Activated CD4-positive, alpha-beta T cell treated with anti-CD3 and anti-CD28 coated beads, Interleukin-2, amount 50 U/mL, for 48 hours (primary cell): ENCODE measurements at regions not wholly inside any gene's neighbourhood (a gene's known extent, or its start where the extent isn't known, plus 50 kb on each side); places are given as distances from the start of the nearest gene placed in this dataset.
"Not testable (repeated sequence)": the region's sequence is repeated elsewhere in the genome, so short reads cannot be mapped to it uniquely, and the experiment has no call there.

Experiments used
- DNase-seq, 2 experiments: peaks; one replicate each; pipeline ENCODE4 v3.0.0-alpha.2; 2020

DNA sequence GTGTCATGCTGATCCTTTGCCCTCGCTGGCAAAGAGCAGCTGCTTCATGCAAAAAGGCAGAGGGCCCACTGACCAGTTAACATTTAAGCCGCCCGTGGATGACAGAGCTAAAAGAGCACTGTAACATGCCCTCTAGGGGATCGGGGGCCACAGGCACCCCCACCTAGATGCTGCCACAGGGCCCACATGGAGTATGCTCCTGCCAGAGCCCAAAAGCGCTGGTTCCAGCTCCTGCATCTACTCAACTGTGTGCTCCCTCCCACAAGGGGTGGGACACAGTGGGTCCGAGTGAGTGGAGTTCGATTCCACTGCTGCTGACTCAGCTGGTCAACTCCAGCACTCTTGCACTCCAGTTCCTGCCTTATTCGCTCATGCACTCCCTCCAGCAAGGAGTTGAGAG, 199.8 kb upstream of the CNTNAP2 start:
- DNase-seq = no peak

DNA sequence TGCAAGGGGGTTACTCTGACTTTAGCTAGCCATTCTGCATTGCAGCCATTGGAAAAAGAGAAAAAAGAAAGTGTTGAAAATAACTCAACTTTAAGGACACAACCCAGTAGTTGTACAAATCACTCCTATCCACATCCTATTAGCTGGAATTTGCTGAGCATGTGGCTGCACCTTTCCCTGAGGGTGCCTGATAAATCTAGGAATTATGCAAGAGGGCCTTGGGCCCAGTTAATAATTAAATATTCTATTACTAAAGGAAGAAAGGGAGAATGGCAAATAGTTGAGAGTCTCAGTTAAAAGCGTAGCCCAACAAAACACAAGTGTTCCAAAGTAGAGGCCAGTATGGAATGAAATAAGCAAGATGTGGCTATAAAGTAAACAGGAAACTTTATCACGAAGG, 200.9 kb upstream of the CNTNAP2 start:
- DNase-seq = no peak

DNA sequence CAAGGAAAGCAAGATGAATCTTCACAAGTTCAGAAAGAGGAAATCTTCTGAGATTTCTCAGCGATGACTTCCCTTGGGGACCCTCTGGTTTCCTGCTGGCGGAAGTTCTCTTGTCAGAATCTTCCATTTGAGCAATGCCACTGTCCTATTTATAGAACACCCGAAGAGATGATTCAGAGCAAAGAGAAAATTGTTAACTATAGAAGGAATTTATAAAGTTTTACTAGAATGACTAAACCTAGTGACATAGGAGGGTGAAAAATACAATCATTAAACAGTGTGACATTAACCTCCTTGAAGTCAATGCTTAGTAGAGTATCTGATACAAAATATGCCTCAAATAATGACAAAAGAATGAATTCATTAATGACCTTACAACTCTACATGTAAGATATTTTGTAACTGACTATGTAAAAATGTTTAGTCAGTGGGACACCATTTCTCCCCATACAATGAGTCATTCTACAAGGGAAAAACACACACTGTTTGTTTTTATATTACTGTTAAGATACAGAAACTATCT, 206.5 kb upstream of the CNTNAP2 start:
- no peak for DNase-seq

DNA sequence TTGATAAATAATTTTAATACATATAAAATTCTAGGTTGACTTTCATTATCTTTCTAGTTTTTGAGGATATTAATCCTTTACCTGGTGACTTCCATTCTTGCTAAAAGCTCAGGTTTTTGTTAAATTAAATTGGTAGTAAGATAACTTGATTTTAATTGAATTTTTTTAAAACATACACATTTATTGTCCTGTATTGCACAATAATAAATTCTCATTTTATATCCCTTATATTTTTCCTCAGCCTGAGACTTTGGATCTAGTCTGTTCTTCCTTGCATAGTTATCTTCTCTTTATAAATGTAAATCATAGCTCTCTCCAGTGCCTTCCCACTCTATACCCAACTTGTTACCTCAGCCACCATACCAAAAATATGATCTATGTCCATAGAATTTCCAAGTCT, 212.9 kb upstream of the CNTNAP2 start:
- DNase-seq = no peak

- DNase-seq = no peak
These were observed 214.5 kb upstream of the CNTNAP2 start for GRCh38 chr7:145902123-145902522.

- no peak for DNase-seq
These were observed 216.7 kb upstream of the CNTNAP2 start for GRCh38 chr7:145899938-145900337.

DNA sequence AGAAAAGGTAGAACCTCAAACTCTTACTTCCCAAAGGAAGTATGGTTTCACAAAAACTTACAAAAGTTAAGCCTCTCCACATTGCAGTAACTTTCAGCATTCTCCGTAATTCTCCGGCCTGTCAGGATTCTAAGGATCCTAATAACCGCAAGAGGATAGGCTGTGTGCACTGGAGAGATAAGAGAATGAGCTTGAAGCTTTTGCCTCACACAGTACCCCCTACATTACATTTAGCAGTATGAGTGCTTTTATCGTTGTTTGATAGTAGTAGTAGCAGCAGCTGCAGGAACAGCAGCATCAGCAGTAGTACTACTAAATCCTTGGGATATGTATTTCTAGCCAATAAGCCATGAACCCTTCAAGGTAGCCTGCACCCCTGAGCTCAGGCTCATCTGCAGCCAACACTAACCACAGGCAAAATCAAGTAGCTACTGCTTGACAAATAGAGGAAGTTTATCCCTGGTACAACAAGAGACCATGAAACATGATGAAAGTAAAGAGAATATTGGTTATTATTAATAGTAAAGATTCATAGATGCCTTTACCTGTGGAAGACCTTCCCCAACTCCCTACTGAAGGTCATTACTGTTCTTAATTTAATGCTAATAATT, 222.6 kb upstream of the CNTNAP2 start:
- DNase-seq = no peak

DNA sequence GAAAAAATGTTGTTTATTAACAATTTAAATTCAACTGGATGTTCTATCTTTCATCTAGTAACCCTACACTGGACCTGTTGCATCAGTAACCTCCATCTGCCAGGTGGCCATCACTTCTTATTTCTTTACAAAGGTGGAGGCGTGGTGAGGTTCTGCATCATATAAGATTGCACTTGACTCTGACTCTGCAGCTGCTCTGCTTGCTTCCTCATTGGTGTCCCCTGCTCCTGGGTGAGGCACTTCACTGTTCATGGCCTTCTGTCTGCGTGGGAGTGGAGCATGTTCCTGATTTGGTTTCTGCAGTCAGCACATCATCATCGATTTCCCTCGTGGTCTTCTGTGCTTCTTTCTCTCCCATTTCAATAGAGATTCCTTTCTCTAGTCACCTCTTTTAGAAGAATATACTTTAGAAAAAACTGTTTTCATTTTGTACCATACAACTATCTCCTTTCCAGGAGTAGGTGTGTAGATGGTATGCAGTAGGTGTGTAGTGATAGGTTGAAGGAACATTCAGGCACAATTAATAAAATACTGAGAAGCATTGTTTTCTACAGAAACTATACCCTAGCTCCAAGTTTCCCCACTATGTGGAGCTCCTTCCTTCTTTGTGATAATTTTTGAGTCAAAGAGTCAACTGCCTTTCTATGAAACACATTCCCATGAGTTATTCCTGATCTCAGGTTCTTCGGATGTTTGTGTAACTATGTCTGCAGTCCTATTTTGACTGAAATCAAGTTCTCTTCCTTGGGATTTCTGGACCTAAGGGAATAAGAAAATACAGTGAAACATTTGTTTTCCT, 231.7 kb upstream of the CNTNAP2 start:
- DNase-seq = no peak

GRCh38 chr7:145876376-145876775, 240.2 kb upstream of the CNTNAP2 start:
- DNase-seq = no peak

DNA sequence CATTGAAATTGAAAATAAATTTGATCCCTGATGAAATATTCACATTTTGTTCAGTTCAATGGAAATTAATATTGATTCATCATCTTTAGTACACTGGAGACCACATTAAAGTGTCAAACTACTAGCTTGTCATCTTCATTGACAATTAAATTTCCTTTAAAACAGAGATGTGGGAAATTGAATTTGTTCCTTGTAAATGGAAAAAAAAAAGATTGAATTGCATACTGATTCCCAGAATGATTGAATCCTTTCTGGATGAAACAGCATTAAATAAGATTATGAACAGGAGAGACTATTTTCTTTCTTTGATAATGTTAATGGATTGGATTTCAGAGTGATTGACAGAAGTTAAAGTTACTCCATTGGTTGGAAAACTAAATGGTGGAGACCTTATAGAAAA, 241.3 kb upstream of the CNTNAP2 start:
- DNase-seq = no peak

DNA sequence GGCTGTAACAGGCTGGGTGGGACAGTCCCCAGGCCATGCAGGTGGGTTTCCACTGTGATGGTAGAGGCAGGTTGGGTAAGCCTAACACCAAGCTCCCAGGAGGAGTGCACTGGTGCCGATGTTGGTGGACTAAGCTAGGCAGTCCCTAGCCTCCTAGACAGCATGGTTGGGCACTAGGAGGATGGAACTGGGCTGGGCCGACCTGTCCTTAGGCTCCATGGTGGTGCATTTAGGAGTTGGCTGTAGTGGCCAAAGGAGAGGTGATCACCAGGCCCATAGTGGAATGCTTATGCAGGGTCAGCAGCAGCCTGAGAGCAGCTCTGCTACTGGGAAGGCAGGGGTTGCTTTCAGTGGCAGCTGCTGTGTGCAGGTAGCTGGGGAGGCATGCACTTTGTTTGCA, 247.7 kb upstream of the CNTNAP2 start:
- DNase-seq = no peak

DNA sequence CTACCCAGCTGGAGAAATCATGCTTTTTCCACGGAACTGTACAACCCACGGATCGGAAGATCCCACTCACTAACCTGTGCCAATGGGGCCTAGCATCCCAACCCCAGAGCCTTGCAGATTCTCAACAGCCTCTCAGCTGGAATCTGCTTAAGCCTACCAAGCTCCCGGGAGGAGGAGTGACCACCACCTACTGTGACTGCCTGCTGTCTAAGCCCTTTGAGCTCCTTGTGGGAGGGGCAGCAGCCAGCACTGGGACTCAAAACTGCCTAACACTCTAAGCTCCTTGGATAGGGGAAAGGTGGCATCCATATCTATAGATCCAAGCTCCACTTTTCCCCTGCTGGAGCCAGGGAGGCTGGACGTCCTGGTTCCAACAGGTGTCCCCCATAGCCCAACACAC, 254.4 kb upstream of the CNTNAP2 start:
- DNase-seq = no peak

DNA sequence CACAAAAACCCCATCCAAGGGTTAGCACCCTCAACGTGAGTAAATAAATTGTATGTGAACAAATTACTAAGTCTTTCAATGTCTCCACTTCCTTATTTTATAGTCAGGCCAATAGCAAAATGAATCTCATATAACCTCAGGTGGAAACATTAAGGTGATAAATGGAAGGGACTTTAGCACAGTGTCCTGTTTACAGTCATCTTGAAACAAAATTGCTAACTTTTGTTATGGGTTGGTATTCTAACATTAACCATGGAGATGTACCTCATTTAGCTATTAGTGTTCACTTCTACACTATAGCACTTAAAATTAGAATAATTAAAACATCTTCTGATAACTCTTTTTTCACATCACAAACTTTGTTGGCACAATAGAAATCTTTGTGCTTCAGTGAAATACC, 255.8 kb upstream of the CNTNAP2 start:
- DNase-seq = no peak

DNA sequence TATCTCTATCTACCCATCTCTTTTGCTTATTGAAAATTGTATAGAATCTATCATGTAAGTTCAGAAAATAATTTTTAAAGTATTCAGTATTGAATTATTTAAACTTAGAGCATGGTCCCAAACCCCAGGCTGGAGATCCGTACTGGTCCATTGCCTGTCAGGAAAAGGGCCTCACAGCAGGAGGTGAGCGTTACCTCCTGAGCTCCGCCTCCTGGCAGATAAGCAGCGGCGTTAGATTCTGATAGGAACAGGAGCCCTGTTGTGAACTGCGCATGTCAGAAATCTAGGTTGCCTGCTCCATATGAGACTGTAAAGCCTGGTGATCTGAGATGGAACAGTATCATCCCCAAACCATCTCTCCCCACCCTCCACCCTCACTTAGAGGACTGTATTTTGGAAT, 266.0 kb upstream of the CNTNAP2 start:
- DNase-seq = no peak

DNA sequence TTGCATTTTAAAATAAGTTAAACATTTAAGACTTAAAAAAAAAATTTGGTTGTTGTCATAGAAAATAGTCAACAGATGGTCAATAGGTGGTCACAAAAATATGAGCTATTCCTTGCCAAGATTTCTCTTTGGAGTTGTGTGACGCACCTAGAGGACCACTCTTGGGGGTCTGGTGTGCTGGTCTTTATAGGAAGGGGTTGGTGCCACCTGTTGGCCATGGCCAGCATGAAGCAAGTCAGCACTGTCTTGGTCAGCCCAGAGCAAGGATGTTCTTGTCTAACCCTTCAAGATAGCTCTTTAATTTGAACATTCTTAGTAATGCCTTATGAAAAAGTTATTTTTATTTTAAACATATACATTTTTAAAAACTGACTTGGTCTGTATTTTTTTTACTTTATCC, 267.9 kb upstream of the CNTNAP2 start:
- DNase-seq = no peak

DNA sequence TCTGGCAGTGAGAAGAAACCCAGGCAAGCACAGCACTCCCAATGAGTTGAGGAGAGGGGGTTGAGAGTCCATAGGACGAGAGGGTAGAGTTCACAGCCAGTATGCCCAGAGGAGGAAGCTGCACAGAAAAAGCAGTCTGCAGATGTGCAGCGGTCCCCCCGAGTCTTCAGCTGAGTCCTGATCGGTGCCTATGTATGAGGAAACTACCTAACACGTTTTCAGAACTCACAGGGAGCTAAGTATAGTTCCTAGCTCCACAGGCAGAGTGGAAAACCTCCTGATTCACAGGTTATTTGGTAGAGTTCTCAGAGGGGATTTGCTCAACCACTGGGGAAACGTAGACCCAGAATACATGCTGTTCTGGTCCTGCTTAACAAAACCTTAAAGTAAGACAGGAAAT, 271.3 kb upstream of the CNTNAP2 start:
- no peak for DNase-seq

DNA sequence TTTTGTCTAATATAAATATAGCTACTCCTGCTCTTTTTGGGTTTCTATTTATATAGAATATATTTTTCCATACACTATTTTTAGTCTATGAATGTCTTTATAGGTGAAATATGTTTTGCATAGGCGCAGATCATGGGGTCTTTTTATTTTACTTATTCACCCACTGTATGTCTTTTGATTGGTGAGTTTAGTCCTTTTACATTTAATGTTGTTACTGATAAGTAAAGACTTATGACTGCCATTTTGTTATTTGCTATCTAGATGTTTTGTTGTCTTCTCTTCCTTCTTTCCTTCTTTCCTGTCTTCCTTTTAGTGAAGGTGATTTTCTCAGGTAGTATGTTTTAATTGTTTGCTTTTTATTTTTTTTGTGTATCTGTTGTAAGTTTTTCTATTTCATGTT, 276.8 kb upstream of the CNTNAP2 start:
- no peak for DNase-seq

DNA sequence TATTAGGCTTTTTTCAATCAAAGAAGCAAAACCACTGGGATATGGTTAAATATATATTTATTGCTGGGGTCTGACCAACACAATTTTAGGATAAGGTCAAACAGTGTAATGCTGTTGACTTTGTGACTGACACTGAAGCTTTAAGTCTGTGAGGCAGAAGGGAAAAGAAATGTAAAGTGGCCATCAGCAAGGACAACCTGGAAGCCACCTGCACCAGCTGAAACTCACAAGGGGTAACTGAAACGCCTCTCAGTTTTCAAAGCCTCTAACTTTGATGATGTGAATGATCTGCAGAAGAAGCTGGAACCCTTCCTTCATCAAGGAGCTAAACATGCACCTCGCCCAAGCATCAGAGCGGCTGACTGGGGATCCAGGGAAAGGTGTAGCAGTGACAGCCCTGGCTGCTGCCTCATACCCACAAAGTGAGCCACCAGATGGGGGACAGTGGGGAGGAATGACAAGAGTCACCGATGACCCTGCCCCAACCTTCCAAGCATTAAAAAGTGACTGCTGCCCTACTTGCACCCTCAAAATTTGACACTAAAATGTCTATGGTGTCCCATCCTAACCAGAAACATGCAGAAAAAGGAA, 284.9 kb upstream of the CNTNAP2 start:
- no peak for DNase-seq

- no peak for DNase-seq
These were observed 298.9 kb upstream of the CNTNAP2 start for GRCh38 chr7:145817687-145818086.

DNA sequence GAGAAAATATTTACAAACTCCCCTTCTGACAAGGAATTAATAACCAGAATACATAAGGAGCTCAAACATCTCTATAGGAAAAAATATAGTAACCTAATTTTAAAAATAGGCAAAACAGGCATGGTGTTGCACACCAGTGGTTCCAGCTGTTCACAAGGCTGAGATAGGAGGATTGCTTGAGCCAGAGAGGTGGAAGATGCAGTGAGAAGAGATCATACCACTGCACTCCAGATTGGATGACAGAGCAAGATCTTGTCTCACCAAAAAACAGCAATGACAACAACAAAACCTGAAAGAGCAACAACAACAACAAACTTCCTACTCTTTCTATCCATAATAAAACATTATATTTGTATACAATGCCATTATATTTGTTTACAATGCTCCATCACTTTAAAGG, 304.4 kb upstream of the CNTNAP2 start:
- DNase-seq = no peak

DNA sequence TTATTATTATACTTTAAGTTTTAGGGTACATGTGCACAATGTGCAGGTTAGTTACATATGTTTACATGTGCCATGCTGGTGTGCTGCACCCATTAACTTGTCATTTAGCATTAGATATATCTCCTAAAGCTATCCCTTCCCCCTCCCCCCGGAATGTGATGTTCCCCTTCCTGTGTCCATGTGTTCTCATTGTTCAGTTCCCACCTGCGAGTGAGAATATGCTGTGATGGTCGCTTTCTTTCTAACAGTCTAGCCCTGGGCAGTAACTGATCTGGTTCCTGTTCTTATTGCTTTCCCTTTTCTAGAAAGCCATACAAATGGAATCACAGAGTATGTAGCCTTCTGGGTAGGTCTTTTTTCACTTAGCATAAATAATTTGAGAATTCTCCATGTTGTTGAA, 311.1 kb upstream of the CNTNAP2 start:
- not testable (repeated sequence) for DNase-seq

DNA sequence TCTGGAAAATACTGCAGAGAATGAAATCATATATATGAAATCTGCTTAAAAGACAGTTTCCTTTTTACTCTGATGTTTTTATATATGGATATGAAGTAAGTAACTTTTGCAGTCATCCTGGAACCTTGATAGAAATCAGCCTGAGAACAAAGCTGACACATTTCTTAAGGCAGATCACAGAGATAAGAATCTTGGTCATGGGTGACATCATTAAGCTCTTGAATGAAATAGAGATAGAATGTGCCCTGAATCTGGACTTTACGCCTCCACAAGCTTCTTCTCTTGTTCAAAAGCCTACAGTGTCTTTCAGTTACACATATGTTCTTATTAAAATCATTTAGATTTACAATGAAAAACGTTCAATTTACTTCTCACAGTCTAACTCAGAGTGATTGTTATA, 319.1 kb upstream of the CNTNAP2 start:
- DNase-seq = no peak

GRCh38 chr7:145795132-145795531, 321.5 kb upstream of the CNTNAP2 start:
- no peak for DNase-seq
